K562 (cell line): ENCODE measurements at regions not wholly inside any gene's neighbourhood (a gene's known extent, or its start where the extent isn't known, plus 50 kb on each side); places are given as distances from the start of the nearest gene placed in this dataset.

Experiments used
- ATAC-seq: fragments of 200-7000 bp; cut with Tn5 transposase; 3 replicates; pipeline ENCODE4 v1.9.1; 2020; ENCODE audit warnings: moderate library complexity
- BruUV-seq: library from RNA; stranded (reverse); fragments of 400-500 nt; replicated peaks from 2 replicates; lab custom pipeline; 2021; lab: Mats Ljungman, UMichigan
- CTCF ChIA-PET: fragments of 300-600 bp; formaldehyde crosslinking; extraction: SDS; loops from one replicate; lab custom pipeline; 2021; ENCODE audit warnings: low intra/inter-chr PET ratio; lab: Yijun Ruan, JAX
- POLR2A ChIA-PET: fragments of 300-600, 350-650 bp; sonication (Branson Sonifier 250); formaldehyde crosslinking; extraction: SDS; loops from one replicate; lab custom pipeline; 2021; ENCODE audit warnings: antibody characterized with exemption, inconsistent platforms; lab: Yijun Ruan, JAX
- DNase-seq, 4 experiments: peaks; one replicate each; pipeline versions ENCODE4 v3.0.0 to v3.0.0-alpha.2; 2011 to 2018; ENCODE audit warnings: low spot score in 3 of 4, mixed read lengths in 3 of 4; ENCODE audit errors: extremely low read depth in 1 of 4
- FAIRE-seq: peaks from 2 replicates; lab custom pipeline; 2011; peaks lifted over from hg19 to GRCh38; lab: Jason Lieb, UNC
- H2AFZ ChIP-seq: 2 replicates; pipeline ENCODE4 v1.6.0; 2011; ENCODE audit warnings: low read depth, low read length, control low read depth, inconsistent platforms
- H3K27ac ChIP-seq: fragments of 200-600 bp; 3 replicates; pipeline ENCODE4 v1.8.0; 2011; ENCODE audit warnings: low read depth, mild to moderate bottlenecking, control low read depth, inconsistent platforms, low read length, moderate library complexity, mixed read lengths; ENCODE audit errors: extremely low read depth
- H3K27me3 ChIP-seq, 2 experiments: fragments of 300-600 bp in 1 of 2; 2 replicates in 1 of 2; 3 replicates in 1 of 2; pipeline versions ENCODE4 v1.6.0 to v1.8.0; 2011; ENCODE audit warnings: inconsistent platforms in 2 of 2, low read length in 2 of 2, mild to moderate bottlenecking in 1 of 2, mixed read lengths in 1 of 2, moderate library complexity in 1 of 2; ENCODE audit not compliant: control insufficient read depth in 2 of 2, insufficient read depth in 2 of 2
- H3K36me3 ChIP-seq: fragments of 300-600 bp; 3 replicates; pipeline ENCODE4 v1.8.0; 2011; ENCODE audit warnings: mild to moderate bottlenecking, low read length, inconsistent platforms; ENCODE audit not compliant: control insufficient read depth, insufficient read depth
- H3K4me1 ChIP-seq, 2 experiments: fragments of 200-600 bp in 1 of 2; replicated peaks in 1 of 2; 2 replicates in 1 of 2; 3 replicates in 1 of 2; pipeline versions ENCODE4 v1.5.1 to v1.8.0; 2011; ENCODE audit warnings: inconsistent platforms in 2 of 2, low read length in 2 of 2, mild to moderate bottlenecking in 1 of 2, mixed read lengths in 1 of 2, moderate library complexity in 1 of 2; ENCODE audit not compliant: control insufficient read depth in 2 of 2, insufficient read depth in 2 of 2
- H3K4me2 ChIP-seq: 2 replicates; pipeline ENCODE4 v1.6.1; 2011; ENCODE audit warnings: low read length, control low read depth, inconsistent platforms, mixed read lengths; ENCODE audit not compliant: insufficient read depth
- H3K4me3 ChIP-seq: fragments of 200-600 bp; sonication (generic), shearing (Covaris generic); 2 replicates; pipeline ENCODE4 v1.5.1; 2016; ENCODE audit warnings: control low read depth, inconsistent platforms
- H3K79me2 ChIP-seq: fragments of 200-600 bp; 3 replicates; pipeline ENCODE4 v1.8.0; 2011; ENCODE audit warnings: low read length, inconsistent platforms; ENCODE audit not compliant: control insufficient read depth, insufficient read depth
- H3K9ac ChIP-seq, 2 experiments: 2 replicates each; pipeline versions ENCODE4 v1.6.0 to v1.6.1; 2011; ENCODE audit warnings: low read depth in 2 of 2, low read length in 2 of 2, control low read depth in 1 of 2, inconsistent platforms in 1 of 2, mild to moderate bottlenecking in 1 of 2, mixed read lengths in 1 of 2; ENCODE audit not compliant: insufficient read depth in 1 of 2
- H3K9me1 ChIP-seq: one replicate; pipeline ENCODE4 v1.6.0; 2011; ENCODE audit warnings: inconsistent platforms, mild to moderate bottlenecking, low read length, moderate library complexity; ENCODE audit not compliant: control insufficient read depth, insufficient read depth
- H3K9me3 ChIP-seq: replicated peaks from 2 replicates; pipeline ENCODE4 v1.5.1; 2011; ENCODE audit warnings: low read depth, low read length, inconsistent platforms; ENCODE audit not compliant: control insufficient read depth, insufficient read depth
- H4K20me1 ChIP-seq: replicated peaks from 2 replicates; pipeline ENCODE4 v1.6.1; 2011; ENCODE audit warnings: low read length, inconsistent platforms, mixed read lengths; ENCODE audit not compliant: control insufficient read depth, insufficient read depth
- AFF4 ChIP-seq: sonication (generic); formaldehyde crosslinking; IDR thresholded peaks from 2 replicates; pipeline ENCODE4 v1.8.0; 2023; ENCODE audit warnings: mild to moderate bottlenecking, missing genetic modification reagents
- POLR2H ChIP-seq: IDR thresholded peaks from 2 replicates; pipeline ENCODE4 v1.6.1; 2016; ENCODE audit warnings: missing genetic modification characterization, low read depth, mild to moderate bottlenecking, control low read depth, missing compliant biosample characterization, moderate library complexity
- ZNF431 ChIP-seq: sonication (generic); formaldehyde crosslinking; IDR thresholded peaks from 2 replicates; pipeline ENCODE4 v1.8.0; 2022; ENCODE audit warnings: mild to moderate bottlenecking, missing genetic modification reagents
- WGBS: fragments of 100-300 bp; shearing (Covaris generic); methylation state at CpG from one replicate; pipeline ENCODE4 v1.1.6; 2016; ENCODE audit warnings: low coverage, mixed read lengths; ENCODE audit not compliant: insufficient coverage; ENCODE audit errors: missing lambda C conversion rate; 5-methylcytosine and 5-hydroxymethylcytosine counted together
- in situ Hi-C: fragments of 300-500 bp; cut with MboI; formaldehyde crosslinking; loops from 4 replicates; pipeline ENCODE4 v1.15.0; 2018; ENCODE audit warnings: inconsistent platforms, mixed read lengths
- intact Hi-C: fragments of 100-400 bp; cut with micrococcal nuclease; formaldehyde crosslinking; loops from 2 replicates; pipeline ENCODE4 v1.14.2; 2022

GRCh38 chr4:79638735-79639134 lies 230.7 kb upstream of the GK2 start:
- ChIA-PET CTCF (no interaction called here), POLR2A (no interaction called here)
- DNase-seq, result no peak
- H3K9me3 ChIP-seq, result no peaks in the 10 kb centered on the region
- TF ChIP-seq POLR2H, result no peak
- no peak for TF ChIP-seq AFF4 (CRISPR knock-in tag)
- no peak for TF ChIP-seq ZNF431 (CRISPR knock-in tag)
- no peaks in the 10 kb centered on the region for H3K9me1 ChIP-seq
- no peaks in the 10 kb centered on the region for H3K4me1 ChIP-seq
- H3K79me2 ChIP-seq, result no peaks in the 10 kb centered on the region
- 62% methylated on average over 1 of the region's 1 CpG for WGBS
- no peaks in the 10 kb centered on the region for H3K27me3 ChIP-seq
- ATAC-seq, result no peak
- in situ Hi-C loops, result no loop called here
- no TSS peak for BruUV-seq
- FAIRE-seq, result no peak
- no peak overlapping the region for H2AFZ ChIP-seq
- H3K9ac ChIP-seq, result no peak overlapping the region
- intact Hi-C loops, result no loop called here
- H3K4me2 ChIP-seq, result no peak overlapping the region
- no peak overlapping the region for H3K27ac ChIP-seq
- no peaks in the 10 kb centered on the region for H4K20me1 ChIP-seq
- H3K36me3 ChIP-seq, result no peaks in the 10 kb centered on the region
- H3K4me3 ChIP-seq, result no peak overlapping the region
